ENCODE measurements at regions not wholly inside any gene's neighbourhood (a gene's known extent, or its start where the extent isn't known, plus 50 kb on each side); places are given as distances from the start of the nearest gene placed in this dataset.
"Not testable (repeated sequence)": the region's sequence is repeated elsewhere in the genome, so short reads cannot be mapped to it uniquely, and the experiment has no call there.

- TF ChIP-seq TAF1 (IDR thresholded peaks at IDR 0.05; ENCODE audit: borderline replicate concordance, low read depth, low read length) (no peak), POLR2AphosphoS5 (IDR thresholded peaks at IDR 0.05; ENCODE audit: low read depth, low read length) (no peak), POLR2A (IDR thresholded peaks at IDR 0.05; ENCODE audit: low read depth, low read length) (no peak)
- no peak for FAIRE-seq
- DNase-seq (ENCODE audit: insufficient read length) = no peak
Observed at GRCh38 chr7:12921751-12922345, 234.4 kb downstream of the ARL4A start.

GRCh38 chr7:12923971-12924370 lies 236.5 kb downstream of the ARL4A start:
- FAIRE-seq = no peak
- TF ChIP-seq POLR2A (IDR thresholded peaks at IDR 0.05; ENCODE audit: low read depth, low read length) (no peak), POLR2AphosphoS5 (IDR thresholded peaks at IDR 0.05; ENCODE audit: low read depth, low read length) (no peak)
- DNase-seq (ENCODE audit: insufficient read length) = no peak

DNA sequence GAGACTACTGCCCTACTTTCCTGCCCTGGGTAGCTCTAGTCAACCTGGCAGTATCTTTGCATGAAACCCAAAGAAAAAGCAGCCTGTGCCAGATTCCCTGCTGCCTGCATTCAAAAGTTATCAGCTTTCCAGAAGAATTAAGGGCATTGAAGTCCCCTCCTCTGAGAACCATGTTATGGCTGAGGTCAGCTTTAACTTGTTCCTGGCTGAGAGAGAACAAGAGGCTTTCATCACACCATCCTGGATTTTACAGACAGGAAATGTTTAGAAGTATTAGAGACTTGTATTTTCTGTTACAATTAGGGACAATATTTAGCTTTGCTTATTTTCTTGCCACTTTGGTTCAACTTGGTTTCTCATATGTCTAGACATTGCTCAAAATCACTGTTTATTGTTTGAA lies 238.8 kb downstream of the ARL4A start:
- DNase-seq (ENCODE audit: insufficient read length) = no peak
- no peak for FAIRE-seq
- TF ChIP-seq POLR2AphosphoS5 (IDR thresholded peaks at IDR 0.05; ENCODE audit: low read depth, low read length) (no peak), POLR2A (IDR thresholded peaks at IDR 0.05; ENCODE audit: low read depth, low read length) (no peak), TAF1 (IDR thresholded peaks at IDR 0.05; ENCODE audit: borderline replicate concordance, low read depth, low read length) (no peak)

DNA sequence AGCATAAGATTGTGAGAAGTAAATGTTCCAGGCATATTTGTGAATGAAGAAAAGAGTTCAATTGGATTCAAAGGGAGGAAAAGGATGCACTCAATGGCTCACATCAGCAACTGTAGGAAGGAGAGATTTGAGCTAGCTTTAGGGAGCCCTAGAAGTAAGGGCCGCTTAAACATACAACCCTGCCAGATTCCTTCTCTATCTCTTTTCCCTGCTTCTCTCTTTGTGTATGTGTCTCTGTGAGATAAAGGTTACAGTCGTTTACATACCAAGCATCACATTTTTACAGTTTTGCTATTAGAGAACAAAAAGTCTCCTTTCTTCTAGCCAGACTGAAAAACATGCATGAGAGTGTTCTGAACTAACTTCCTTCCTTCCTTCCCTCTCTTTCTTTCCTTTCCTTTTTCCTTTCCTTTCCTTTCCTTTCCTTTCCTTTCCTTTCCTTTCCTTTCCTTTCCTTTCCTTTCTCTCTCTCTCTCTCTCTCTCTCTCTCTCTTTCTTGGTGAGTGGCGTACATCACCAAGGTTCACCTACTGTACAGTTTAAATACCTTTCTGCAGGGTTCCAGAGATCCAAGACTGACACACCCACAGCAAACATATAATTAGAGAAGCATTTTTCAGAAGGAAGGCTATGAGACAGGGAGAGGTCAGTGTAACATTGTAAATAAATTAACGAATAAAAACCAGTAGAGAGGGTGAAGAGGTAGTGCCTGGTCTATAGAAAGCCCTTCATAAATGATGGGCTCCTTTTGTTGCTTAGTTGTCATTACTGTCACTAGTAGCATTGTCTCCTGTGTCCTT lies 240.4 kb downstream of the ARL4A start:
- no peak for TF ChIP-seq POLR2AphosphoS5 (IDR thresholded peaks at IDR 0.05; ENCODE audit: low read depth, low read length)
- TF ChIP-seq POLR2A (IDR thresholded peaks at IDR 0.05; ENCODE audit: low read depth, low read length) = no peak
- no peak for TF ChIP-seq TAF1 (IDR thresholded peaks at IDR 0.05; ENCODE audit: borderline replicate concordance, low read depth, low read length)
- DNase-seq (ENCODE audit: insufficient read length) (no peak), FAIRE-seq (no peak)

GRCh38 chr7:12929476-12930140 lies 242.2 kb downstream of the ARL4A start:
- TF ChIP-seq POLR2AphosphoS5 (IDR thresholded peaks at IDR 0.05; ENCODE audit: low read depth, low read length) = no peak
- TF ChIP-seq TAF1 (IDR thresholded peaks at IDR 0.05; ENCODE audit: borderline replicate concordance, low read depth, low read length) = no peak
- TF ChIP-seq POLR2A (IDR thresholded peaks at IDR 0.05; ENCODE audit: low read depth, low read length) = no peak
- no peak for FAIRE-seq
- no peak for DNase-seq (ENCODE audit: insufficient read length)

GRCh38 chr7:12930534-12930933 lies 243.1 kb downstream of the ARL4A start:
- FAIRE-seq (no peak), DNase-seq (ENCODE audit: insufficient read length) (no peak)
- TF ChIP-seq POLR2A (IDR thresholded peaks at IDR 0.05; ENCODE audit: low read depth, low read length) (no peak), TAF1 (IDR thresholded peaks at IDR 0.05; ENCODE audit: borderline replicate concordance, low read depth, low read length) (no peak), POLR2AphosphoS5 (IDR thresholded peaks at IDR 0.05; ENCODE audit: low read depth, low read length) (no peak)

GRCh38 chr7:12931465-12931864 lies 244.0 kb downstream of the ARL4A start:
- not testable (repeated sequence) for FAIRE-seq; DNase-seq (ENCODE audit: insufficient read length)

- DNase-seq (ENCODE audit: insufficient read length) (no peak), FAIRE-seq (no peak)
- no peak for TF ChIP-seq POLR2A (IDR thresholded peaks at IDR 0.05; ENCODE audit: low read depth, low read length)
Observed at GRCh38 chr7:12939694-12940093, 252.3 kb downstream of the ARL4A start.

GRCh38 chr7:12941512-12941911 lies 254.1 kb downstream of the ARL4A start:
- TF ChIP-seq POLR2AphosphoS5 (IDR thresholded peaks at IDR 0.05; ENCODE audit: low read depth, low read length) (no peak), POLR2A (IDR thresholded peaks at IDR 0.05; ENCODE audit: low read depth, low read length) (no peak), TAF1 (IDR thresholded peaks at IDR 0.05; ENCODE audit: borderline replicate concordance, low read depth, low read length) (no peak)
- FAIRE-seq (no peak), DNase-seq (ENCODE audit: insufficient read length) (no peak)

GRCh38 chr7:12942609-12943008 lies 255.2 kb downstream of the ARL4A start:
- no peak for DNase-seq (ENCODE audit: insufficient read length)
- TF ChIP-seq TAF1 (IDR thresholded peaks at IDR 0.05; ENCODE audit: borderline replicate concordance, low read depth, low read length) = no peak
- no peak for TF ChIP-seq POLR2AphosphoS5 (IDR thresholded peaks at IDR 0.05; ENCODE audit: low read depth, low read length)
- TF ChIP-seq POLR2A (IDR thresholded peaks at IDR 0.05; ENCODE audit: low read depth, low read length) = no peak
- no peak for FAIRE-seq

DNA sequence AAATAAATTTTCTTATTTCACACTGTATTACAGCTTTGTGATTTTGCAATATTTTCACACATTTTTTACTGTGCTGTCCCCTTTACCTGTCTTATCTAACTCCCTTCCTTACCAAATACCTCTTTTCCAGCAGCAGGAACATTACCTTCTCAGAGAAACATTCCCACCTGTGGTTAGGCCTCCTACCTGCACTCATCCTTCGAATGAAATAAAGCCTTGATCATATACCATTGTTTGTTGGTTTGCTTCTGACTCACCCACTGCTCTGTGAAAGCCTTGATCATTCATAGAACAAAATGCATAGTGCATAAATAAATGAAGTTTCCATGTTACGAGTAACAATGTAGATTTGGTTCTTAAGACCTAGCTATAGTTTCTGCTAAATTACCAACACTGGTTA lies 256.3 kb downstream of the ARL4A start:
- DNase-seq (ENCODE audit: insufficient read length) = no peak
- FAIRE-seq = no peak
- TF ChIP-seq TAF1 (IDR thresholded peaks at IDR 0.05; ENCODE audit: borderline replicate concordance, low read depth, low read length) (no peak), POLR2AphosphoS5 (IDR thresholded peaks at IDR 0.05; ENCODE audit: low read depth, low read length) (no peak), POLR2A (IDR thresholded peaks at IDR 0.05; ENCODE audit: low read depth, low read length) (no peak)

DNA sequence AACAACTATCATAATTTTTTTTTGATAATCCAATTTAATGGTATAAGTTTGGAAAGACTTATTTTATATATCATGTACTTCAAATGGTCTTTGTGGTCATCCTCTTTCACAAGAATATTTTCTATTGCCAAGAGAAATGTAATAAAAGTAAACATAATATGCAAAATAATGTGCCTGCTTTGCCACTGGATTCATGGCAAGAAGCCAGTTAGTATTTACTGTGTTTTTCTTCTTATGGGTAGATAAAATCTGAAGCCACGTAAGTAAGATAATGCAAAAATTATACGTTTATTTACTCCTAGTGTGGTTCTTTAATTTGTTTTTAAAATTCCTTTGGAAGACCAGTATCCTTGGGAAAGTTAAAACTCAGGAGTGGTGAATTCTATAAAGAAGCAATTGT lies 258.5 kb downstream of the ARL4A start:
- TF ChIP-seq POLR2AphosphoS5 (IDR thresholded peaks at IDR 0.05; ENCODE audit: low read depth, low read length) = no peak
- no peak for TF ChIP-seq POLR2A (IDR thresholded peaks at IDR 0.05; ENCODE audit: low read depth, low read length)
- TF ChIP-seq TAF1 (IDR thresholded peaks at IDR 0.05; ENCODE audit: borderline replicate concordance, low read depth, low read length) = no peak
- FAIRE-seq (no peak), DNase-seq (ENCODE audit: insufficient read length) (no peak)

All from GM12892 (cell line).